SK-N-MC (cell line): ENCODE measurements at regions not wholly inside any gene's neighbourhood (a gene's known extent, or its start where the extent isn't known, plus 50 kb on each side); places are given as distances from the start of the nearest gene placed in this dataset.

Experiments
- EZH2 ChIP-seq: fragments of 200-600 bp; sonication (generic); IDR thresholded peaks from one replicate; pipeline ENCODE4 v1.6.1; 2017; ENCODE audit warnings: antibody characterized with exemption
- POLR2AphosphoS5 ChIP-seq: IDR thresholded peaks from 2 replicates; pipeline ENCODE4 v1.6.1; 2012; ENCODE audit warnings: mild to moderate bottlenecking, low read depth, low read length, borderline replicate concordance

GRCh38 chr10:30558411-30558810 lies 71.1 kb downstream of the LYZL2 start:
- no peak for TF ChIP-seq POLR2AphosphoS5
- no peak for TF ChIP-seq EZH2
